ENCODE measurements at regions not wholly inside any gene's neighbourhood (a gene's known extent, or its start where the extent isn't known, plus 50 kb on each side); places are given as distances from the start of the nearest gene placed in this dataset.
"Not testable (repeated sequence)": the region's sequence is repeated elsewhere in the genome, so short reads cannot be mapped to it uniquely, and the experiment has no call there.

DNA sequence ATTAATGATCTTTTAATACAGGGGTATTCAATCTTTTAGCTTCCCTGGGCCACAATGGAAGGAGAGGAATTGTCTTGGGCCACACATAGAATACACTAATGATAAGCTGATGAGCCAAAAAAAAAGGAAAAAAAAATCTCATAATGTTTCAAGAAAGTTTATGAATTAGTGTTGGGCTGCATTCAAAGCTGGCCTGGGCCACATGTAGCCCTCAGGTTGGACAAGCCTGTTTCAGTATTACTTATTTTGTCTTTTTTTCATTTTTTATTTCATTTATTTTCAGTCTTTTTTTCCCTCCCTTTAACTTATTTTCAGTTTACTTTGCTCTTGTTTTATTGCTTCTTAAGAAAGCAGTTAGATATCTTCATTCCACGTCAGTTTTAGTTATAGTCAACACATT, 2171.8 kb upstream of the DEFB115 start:
- no peak for ATAC-seq
- 1% methylated on average over 1 of the region's 1 CpG for WGBS (ENCODE audit: insufficient coverage, insufficient replicate concordance, low lambda C conversion rate, missing lambda C conversion rate)
- BruUV-seq (replicated peaks) = no TSS peak

DNA sequence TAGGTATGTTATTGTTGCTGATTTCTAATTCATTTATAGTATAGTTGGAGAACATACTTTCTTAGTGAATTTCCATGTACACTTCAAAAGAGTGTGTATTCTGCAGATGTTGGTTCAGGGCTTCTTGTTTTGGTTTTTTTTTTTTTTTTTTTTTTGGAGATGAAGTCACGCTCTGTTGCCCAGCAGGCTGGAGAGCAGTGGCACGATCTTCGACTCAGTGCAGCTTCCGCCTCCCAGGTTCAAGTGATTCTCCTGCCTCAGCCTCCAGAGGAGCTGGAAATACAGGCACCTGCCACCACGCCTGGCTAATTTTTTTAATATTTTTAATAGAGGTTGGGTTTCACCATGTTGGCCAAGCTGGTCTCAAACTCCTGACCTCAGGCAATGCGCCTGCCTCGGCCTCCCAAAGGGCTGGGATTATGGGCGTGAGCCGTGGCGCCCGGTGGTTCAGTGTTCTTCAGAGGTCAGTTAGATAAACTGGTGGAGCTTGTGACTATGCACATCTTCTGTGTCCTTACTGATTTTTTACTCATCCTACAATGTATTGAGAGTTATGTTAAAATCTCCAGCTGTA, 2171.2 kb upstream of the DEFB115 start:
- H3K36me3 ChIP-seq (ENCODE audit: control insufficient read depth in 2 of 2, insufficient read depth in 2 of 2, low read length in 1 of 2); DNase-seq (ENCODE audit: low read depth, low spot score); SMC1A ChIA-PET (ENCODE audit: uncharacterized antibody, unreplicated experiment); ATAC-seq; RAD21 ChIA-PET (ENCODE audit: unreplicated experiment); H3K4me3 ChIP-seq; H3K27me3 ChIP-seq (replicated peaks in 1 of 2; ENCODE audit: control insufficient read depth in 2 of 2, insufficient read depth in 2 of 2, low read length in 1 of 2); H3K9me3 ChIP-seq (replicated peaks; ENCODE audit: control insufficient read depth, insufficient read depth, low read length); FAIRE-seq; intact Hi-C loops (cut with micrococcal nuclease; ENCODE audit: unreplicated experiment); H3K27ac ChIP-seq (ENCODE audit: control insufficient read depth, insufficient read depth); BruUV-seq (replicated peaks); CTCF ChIA-PET; in situ Hi-C loops (cut with MboI); H3K9ac ChIP-seq (ENCODE audit: control insufficient read depth, insufficient read depth, low read length); H2AFZ ChIP-seq (ENCODE audit: control insufficient read depth, low read depth, low read length); POLR2A ChIA-PET; H3K79me2 ChIP-seq (ENCODE audit: control insufficient read depth, insufficient read depth, low read length); H3K4me1 ChIP-seq (ENCODE audit: control insufficient read depth, insufficient read depth, low read length); H3K4me2 ChIP-seq (ENCODE audit: control insufficient read depth, insufficient read depth); H4K20me1 ChIP-seq (ENCODE audit: control insufficient read depth, insufficient read depth): not testable (repeated sequence)
- WGBS (ENCODE audit: insufficient coverage, insufficient replicate concordance, low lambda C conversion rate, missing lambda C conversion rate) = 31% methylated on average over 10 of the region's 11 CpGs

More for the DNA sequence above, 2171.8 kb upstream of the DEFB115 start:
- Histone ChIP-seq H3K79me2 (ENCODE audit: control insufficient read depth, insufficient read depth, low read length) (no peaks in the 10 kb centered on the region), H3K9me3 (replicated peaks; ENCODE audit: control insufficient read depth, insufficient read depth, low read length) (no peaks in the 10 kb centered on the region; the same call in 2 of the 3 replicates), H3K27ac (ENCODE audit: control insufficient read depth, insufficient read depth) (no peak overlapping the region), H3K36me3 (ENCODE audit: control insufficient read depth in 2 of 2, insufficient read depth in 2 of 2, low read length in 1 of 2) (no peaks in the 10 kb centered on the region), H2AFZ (ENCODE audit: control insufficient read depth, low read depth, low read length) (no peak overlapping the region), H3K9ac (ENCODE audit: control insufficient read depth, insufficient read depth, low read length) (no peak overlapping the region), H3K4me2 (ENCODE audit: control insufficient read depth, insufficient read depth) (no peak overlapping the region), H3K4me3 (no peak overlapping the region), H3K4me1 (ENCODE audit: control insufficient read depth, insufficient read depth, low read length) (no peaks in the 10 kb centered on the region), H3K27me3 (replicated peaks in 1 of 2; ENCODE audit: control insufficient read depth in 2 of 2, insufficient read depth in 2 of 2, low read length in 1 of 2) (no peaks in the 10 kb centered on the region), H4K20me1 (ENCODE audit: control insufficient read depth, insufficient read depth) (no peaks in the 10 kb centered on the region)
- ChIA-PET CTCF (no interaction called here), POLR2A (no interaction called here), SMC1A (ENCODE audit: uncharacterized antibody, unreplicated experiment) (no interaction called here), RAD21 (ENCODE audit: unreplicated experiment) (no interaction called here)
- intact Hi-C loops (cut with micrococcal nuclease; ENCODE audit: unreplicated experiment) (no loop called here), in situ Hi-C loops (cut with MboI) (no loop called here)
- FAIRE-seq (no peak), DNase-seq (ENCODE audit: low read depth, low spot score) (no peak)
- TF ChIP-seq HCFC1 (IDR thresholded peaks at IDR 0.05; ENCODE audit: low read length) (no peak), RELA (IDR thresholded peaks at IDR 0.05; ENCODE audit: borderline replicate concordance, partially characterized antibody) (no peak), NFYB (IDR thresholded peaks at IDR 0.05; ENCODE audit: insufficient read depth, low read depth, low read length) (no peak), FOS (IDR thresholded peaks at IDR 0.05; ENCODE audit: borderline replicate concordance, extremely low read depth, insufficient read length) (no peak), NBN (IDR thresholded peaks at IDR 0.05) (no peak), MEF2A (IDR thresholded peaks at IDR 0.05; ENCODE audit: insufficient read depth, low read depth, low read length) (no peak), TARDBP (IDR thresholded peaks at IDR 0.05; ENCODE audit: borderline replicate concordance) (no peak)
- TF ChIP-seq, protein P1, sequence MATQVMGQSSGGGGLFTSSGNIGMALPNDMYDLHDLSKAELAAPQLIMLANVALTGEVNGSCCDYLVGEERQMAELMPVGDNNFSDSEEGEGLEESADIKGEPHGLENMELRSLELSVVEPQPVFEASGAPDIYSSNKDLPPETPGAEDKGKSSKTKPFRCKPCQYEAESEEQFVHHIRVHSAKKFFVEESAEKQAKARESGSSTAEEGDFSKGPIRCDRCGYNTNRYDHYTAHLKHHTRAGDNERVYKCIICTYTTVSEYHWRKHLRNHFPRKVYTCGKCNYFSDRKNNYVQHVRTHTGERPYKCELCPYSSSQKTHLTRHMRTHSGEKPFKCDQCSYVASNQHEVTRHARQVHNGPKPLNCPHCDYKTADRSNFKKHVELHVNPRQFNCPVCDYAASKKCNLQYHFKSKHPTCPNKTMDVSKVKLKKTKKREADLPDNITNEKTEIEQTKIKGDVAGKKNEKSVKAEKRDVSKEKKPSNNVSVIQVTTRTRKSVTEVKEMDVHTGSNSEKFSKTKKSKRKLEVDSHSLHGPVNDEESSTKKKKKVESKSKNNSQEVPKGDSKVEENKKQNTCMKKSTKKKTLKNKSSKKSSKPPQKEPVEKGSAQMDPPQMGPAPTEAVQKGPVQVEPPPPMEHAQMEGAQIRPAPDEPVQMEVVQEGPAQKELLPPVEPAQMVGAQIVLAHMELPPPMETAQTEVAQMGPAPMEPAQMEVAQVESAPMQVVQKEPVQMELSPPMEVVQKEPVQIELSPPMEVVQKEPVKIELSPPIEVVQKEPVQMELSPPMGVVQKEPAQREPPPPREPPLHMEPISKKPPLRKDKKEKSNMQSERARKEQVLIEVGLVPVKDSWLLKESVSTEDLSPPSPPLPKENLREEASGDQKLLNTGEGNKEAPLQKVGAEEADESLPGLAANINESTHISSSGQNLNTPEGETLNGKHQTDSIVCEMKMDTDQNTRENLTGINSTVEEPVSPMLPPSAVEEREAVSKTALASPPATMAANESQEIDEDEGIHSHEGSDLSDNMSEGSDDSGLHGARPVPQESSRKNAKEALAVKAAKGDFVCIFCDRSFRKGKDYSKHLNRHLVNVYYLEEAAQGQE (IDR thresholded peaks at IDR 0.05; ENCODE audit: low read depth, low read length) = no peak
- TF ChIP-seq, protein P2, sequence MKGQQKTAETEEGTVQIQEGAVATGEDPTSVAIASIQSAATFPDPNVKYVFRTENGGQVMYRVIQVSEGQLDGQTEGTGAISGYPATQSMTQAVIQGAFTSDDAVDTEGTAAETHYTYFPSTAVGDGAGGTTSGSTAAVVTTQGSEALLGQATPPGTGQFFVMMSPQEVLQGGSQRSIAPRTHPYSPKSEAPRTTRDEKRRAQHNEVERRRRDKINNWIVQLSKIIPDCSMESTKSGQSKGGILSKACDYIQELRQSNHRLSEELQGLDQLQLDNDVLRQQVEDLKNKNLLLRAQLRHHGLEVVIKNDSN (IDR thresholded peaks at IDR 0.05; ENCODE audit: borderline replicate concordance, extremely low read length, insufficient read depth, low read depth, low read length) = no peak
